ENCODE measurements at regions not wholly inside any gene's neighbourhood (a gene's known extent, or its start where the extent isn't known, plus 50 kb on each side); places are given as distances from the start of the nearest gene placed in this dataset.

- Histone ChIP-seq H3K4me3 (replicated peaks in 1 of 3; ENCODE audit: insufficient read depth in 1 of 3, low read depth in 2 of 3, low read length in 3 of 3) (no peak overlapping the region), H3K27me3 (ENCODE audit: control insufficient read depth in 1 of 2, insufficient read depth in 2 of 2, low read length in 2 of 2) (peaks cover 0 to 2% of the 10 kb centered on the region in 2 experiments; a peak in 2 of 5 replicates), H3K36me3 (replicated peaks in 1 of 2; ENCODE audit: control insufficient read depth in 1 of 2, insufficient read depth in 2 of 2, low read length in 2 of 2) (no peaks in the 10 kb centered on the region), H3K9me3 (ENCODE audit: low read length) (no peaks in the 10 kb centered on the region), H3K79me2 (ENCODE audit: insufficient read depth, low read length) (no peaks in the 10 kb centered on the region), H3K4me1 (ENCODE audit: insufficient read depth, low read length) (peaks cover 7% of the 10 kb centered on the region; the same call in 1 of the 2 replicates), H3K4me2 (ENCODE audit: low read depth, low read length) (no peak overlapping the region), H3K9ac (ENCODE audit: insufficient read depth, low read depth, low read length) (no peak overlapping the region), H2AFZ (ENCODE audit: low read length) (no peak overlapping the region), H3K27ac (ENCODE audit: extremely low read length, insufficient read depth, low read length) (no peak overlapping the region), H4K20me1 (ENCODE audit: insufficient read depth, low read length) (no peaks in the 10 kb centered on the region)
- ChIA-PET POLR2A (no interaction called here), CTCF (ENCODE audit: low intra/inter-chr PET ratio, low total read pairs) (no interaction called here)
- in situ Hi-C loops (cut with HindIII; ENCODE audit: extremely low pct_ligation_motif_present, low pct_unique_long_range_greater_than_20kb) = no loop called here
- intact Hi-C loops (cut with micrococcal nuclease; ENCODE audit: unreplicated experiment) = no loop called here
- FAIRE-seq (no peak), DNase-seq (ENCODE audit: low spot score) (no peak), ATAC-seq (no peak)
- no TSS peak for BruUV-seq (replicated peaks)
- WGBS (ENCODE audit: low lambda C conversion rate) = 20% methylated on average over 2 of the region's 5 CpGs
- no peak for TF ChIP-seq ZNF225 (CRISPR knock-in tag; IDR thresholded peaks at IDR 0.05)
- TF ChIP-seq ZNF609 (CRISPR knock-in tag; IDR thresholded peaks at IDR 0.05; ENCODE audit: borderline replicate concordance) = no peak
- TF ChIP-seq ZNF558 (CRISPR knock-in tag; IDR thresholded peaks at IDR 0.05; ENCODE audit: borderline replicate concordance) = no peak
- TF ChIP-seq ARID4A (CRISPR knock-in tag; IDR thresholded peaks at IDR 0.05; ENCODE audit: borderline replicate concordance) = no peak
- TF ChIP-seq BCLAF1 (IDR thresholded peaks at IDR 0.05) = no peak
- no peak for TF ChIP-seq USF2 (IDR thresholded peaks at IDR 0.05; ENCODE audit: low read depth, low read length)
- TF ChIP-seq USF2 (CRISPR knock-in tag; IDR thresholded peaks at IDR 0.05; ENCODE audit: borderline replicate concordance) = no peak
- no peak for TF ChIP-seq REPIN1 (CRISPR knock-in tag; IDR thresholded peaks at IDR 0.05; ENCODE audit: borderline replicate concordance, low read depth)
- TF ChIP-seq ZNF501 (CRISPR knock-in tag; IDR thresholded peaks at IDR 0.05) = no peak
These were observed 172.6 kb downstream of the TBC1D2B start for GRCh38 chr15:77904901-77905300.
